Lower leg skin (tissue), 3 donors: ENCODE measurements at regions not wholly inside any gene's neighbourhood (a gene's known extent, or its start where the extent isn't known, plus 50 kb on each side); places are given as distances from the start of the nearest gene placed in this dataset.

Experiments used
- POLR2A ChIP-seq, 2 donors: fragments of 450-650 bp; IDR thresholded peaks; one replicate each; pipeline ENCODE4 v1.6.1; 2016 to 2017; ENCODE audit warnings: antibody characterized with exemption in 2 of 2, mild to moderate bottlenecking in 1 of 2, moderate library complexity in 1 of 2
- TF ChIP-seq, protein P1 (sequence below), 3 donors: fragments of 450-650 bp; IDR thresholded peaks; one replicate each; pipeline ENCODE4 v1.5.1; 2016; ENCODE audit warnings: antibody characterized with exemption in 3 of 3, mild to moderate bottlenecking in 3 of 3, moderate library complexity in 2 of 3

DNA sequence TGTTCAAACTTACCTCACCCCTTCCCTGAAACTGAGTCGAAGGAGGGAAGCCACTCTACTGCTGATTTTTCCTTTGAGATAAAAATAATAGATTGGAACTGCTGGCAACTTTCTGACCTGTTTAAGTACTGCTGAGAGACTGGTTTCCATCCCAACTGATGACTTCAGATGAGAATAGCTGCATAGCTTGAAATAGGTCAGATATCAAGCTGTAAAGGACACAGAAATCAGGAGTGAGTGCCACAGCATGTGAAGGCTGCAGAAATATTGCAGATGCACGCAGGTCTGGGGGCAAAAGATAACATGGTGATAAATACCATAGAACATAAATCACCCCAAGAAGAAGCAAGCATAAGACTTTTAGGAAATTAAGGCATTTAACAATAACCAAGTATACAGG is 923.2 kb downstream of the SH3BGRL start:
- TF ChIP-seq, protein P1, sequence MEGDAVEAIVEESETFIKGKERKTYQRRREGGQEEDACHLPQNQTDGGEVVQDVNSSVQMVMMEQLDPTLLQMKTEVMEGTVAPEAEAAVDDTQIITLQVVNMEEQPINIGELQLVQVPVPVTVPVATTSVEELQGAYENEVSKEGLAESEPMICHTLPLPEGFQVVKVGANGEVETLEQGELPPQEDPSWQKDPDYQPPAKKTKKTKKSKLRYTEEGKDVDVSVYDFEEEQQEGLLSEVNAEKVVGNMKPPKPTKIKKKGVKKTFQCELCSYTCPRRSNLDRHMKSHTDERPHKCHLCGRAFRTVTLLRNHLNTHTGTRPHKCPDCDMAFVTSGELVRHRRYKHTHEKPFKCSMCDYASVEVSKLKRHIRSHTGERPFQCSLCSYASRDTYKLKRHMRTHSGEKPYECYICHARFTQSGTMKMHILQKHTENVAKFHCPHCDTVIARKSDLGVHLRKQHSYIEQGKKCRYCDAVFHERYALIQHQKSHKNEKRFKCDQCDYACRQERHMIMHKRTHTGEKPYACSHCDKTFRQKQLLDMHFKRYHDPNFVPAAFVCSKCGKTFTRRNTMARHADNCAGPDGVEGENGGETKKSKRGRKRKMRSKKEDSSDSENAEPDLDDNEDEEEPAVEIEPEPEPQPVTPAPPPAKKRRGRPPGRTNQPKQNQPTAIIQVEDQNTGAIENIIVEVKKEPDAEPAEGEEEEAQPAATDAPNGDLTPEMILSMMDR (IDR thresholded peaks at IDR 0.05), result no peak
- TF ChIP-seq POLR2A (IDR thresholded peaks at IDR 0.05), result no peak
